ENCODE measurements at regions not wholly inside any gene's neighbourhood (a gene's known extent, or its start where the extent isn't known, plus 50 kb on each side); places are given as distances from the start of the nearest gene placed in this dataset.
"Not testable (repeated sequence)": the region's sequence is repeated elsewhere in the genome, so short reads cannot be mapped to it uniquely, and the experiment has no call there.

DNA sequence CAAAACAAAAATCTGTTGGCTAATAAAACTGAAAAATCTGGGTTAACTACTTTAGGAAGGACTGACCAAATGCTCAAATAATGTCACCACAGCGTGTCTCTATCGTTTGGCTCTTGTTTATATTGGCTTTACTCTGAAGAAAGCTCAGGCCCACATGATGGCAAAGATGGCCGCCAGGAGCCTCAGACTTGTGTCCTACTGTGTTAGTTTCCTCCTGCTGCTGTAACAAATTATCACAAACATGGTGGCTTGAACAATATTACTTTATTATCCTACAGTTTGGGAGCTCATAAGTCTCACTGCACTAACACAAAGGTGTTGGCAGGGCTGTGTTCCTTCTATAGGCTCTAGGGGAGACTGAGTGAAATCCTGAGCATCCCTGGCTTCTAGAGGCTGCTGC is 303.0 kb downstream of the DAD1 start:
- DNase-seq, result no peak

DNA sequence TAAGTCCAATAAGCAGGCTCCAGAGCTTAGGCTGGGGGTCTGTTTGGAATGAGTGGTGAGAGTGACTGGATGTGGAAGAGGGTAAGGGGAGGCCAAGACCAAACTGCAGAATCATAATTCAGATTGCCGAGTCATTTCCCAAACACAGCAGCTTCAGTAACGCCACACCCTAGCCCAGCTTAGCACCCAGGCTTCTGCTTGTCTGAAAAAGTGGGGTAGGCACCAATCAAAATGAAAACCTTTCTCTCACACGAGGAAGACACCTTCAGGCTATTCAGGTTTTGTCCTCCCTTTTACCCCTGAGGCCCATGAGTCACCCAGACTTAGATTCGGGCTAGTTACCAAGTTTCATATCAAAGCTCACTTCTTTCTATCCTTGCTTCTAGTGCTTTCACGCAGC is 306.1 kb downstream of the DAD1 start:
- DNase-seq, result no peak

- DNase-seq, result no peak
These were observed 306.6 kb downstream of the DAD1 start for GRCh38 chr14:22282417-22282816.

- not testable (repeated sequence) for DNase-seq
These were observed 307.6 kb downstream of the DAD1 start for GRCh38 chr14:22281447-22281874.

DNA sequence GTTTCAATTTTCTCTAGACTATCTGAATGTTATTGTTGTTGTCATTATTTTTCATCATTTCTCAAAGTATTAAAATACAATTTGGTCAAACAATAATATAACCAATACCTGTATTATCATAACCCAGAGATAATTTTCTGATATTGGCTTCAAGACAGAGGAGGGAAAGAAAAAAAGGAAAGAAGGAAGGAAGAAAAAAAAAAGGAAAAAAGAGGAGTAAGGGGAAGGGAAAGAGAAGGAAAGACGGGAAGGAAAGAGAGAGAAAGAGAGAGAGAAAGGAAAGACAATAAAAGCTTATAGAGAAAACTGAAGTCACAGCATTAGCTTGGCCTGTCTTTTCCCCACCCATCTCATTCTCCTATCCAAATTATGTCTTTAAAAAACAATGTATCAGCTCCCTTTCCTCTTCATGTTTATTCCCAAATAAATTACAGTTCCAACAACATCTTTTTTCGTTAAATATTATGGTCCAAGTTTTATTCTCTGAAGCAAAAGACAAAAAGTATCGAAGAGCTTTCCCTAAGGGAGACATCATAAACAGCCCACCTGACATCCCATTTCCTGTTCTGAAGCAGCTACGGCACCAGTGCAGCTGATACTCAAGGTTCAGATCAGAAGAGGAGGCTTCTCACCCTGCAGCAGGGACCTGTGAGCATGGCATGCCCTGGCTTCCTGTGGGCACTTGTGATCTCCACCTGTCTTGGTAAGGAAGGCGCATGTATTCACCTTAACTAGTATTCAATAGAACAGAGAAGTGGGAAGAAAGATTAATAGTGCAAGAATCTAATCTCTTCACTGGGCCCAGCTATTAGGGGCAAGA is 308.3 kb downstream of the DAD1 start:
- DNase-seq, result no peak

- no peak for DNase-seq
These were observed 311.9 kb downstream of the DAD1 start for GRCh38 chr14:22276913-22277816.

DNA sequence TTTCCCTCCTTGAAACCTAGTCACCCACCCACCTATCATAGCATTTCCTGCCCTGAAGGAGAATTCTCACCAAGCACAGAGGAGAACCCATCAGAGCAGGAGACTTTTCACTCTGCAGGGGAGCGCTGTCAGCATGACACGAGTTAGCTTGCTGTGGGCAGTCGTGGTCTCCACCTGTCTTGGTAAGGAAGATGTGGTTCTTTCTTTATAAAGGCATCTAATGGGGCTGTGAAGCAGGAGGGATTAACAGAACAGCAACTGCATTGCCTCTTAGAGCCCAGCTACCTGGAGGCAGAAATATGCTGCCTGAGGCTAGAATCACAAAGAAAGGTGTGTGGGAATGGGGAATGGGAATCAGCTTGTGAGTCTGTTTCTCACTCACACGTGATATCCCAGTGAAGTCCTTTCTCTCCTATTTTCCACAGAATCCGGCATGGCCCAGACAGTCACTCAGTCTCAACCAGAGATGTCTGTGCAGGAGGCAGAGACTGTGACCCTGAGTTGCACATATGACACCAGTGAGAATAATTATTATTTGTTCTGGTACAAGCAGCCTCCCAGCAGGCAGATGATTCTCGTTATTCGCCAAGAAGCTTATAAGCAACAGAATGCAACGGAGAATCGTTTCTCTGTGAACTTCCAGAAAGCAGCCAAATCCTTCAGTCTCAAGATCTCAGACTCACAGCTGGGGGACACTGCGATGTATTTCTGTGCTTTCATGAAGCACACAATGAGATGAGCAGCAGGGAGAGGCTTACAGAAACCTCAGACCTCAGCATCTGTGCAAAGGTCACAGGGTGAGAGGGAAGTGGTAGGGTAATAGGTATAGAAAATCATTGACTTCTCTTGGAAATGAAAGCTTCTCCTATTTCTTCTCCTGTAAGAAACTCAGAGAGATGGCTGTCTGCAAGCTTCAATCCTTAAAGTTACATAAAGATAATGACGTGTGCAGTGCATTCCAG is 316.9 kb downstream of the DAD1 start:
- no peak for DNase-seq

GRCh38 chr14:22268875-22269274 is 320.1 kb downstream of the DAD1 start:
- DNase-seq, result no peak

GRCh38 chr14:22266683-22267082 is 322.3 kb downstream of the DAD1 start:
- DNase-seq, result no peak

DNA sequence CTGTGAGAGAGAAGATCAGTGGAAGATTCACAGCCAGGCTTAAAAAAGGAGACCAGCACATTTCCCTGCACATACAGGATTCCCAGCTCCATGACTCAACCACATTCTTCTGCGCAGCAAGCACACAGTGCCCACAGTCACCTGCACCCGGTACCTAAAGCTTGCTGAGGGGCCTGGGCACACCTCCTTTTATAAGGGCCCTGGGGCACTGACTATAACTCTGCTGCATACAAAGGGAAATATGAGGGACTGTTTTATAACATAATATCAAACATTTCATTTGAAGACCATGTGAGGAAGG is 322.9 kb downstream of the DAD1 start:
- no peak for DNase-seq

GRCh38 chr14:22265319-22266141 is 323.5 kb downstream of the DAD1 start:
- no peak for DNase-seq

DNA sequence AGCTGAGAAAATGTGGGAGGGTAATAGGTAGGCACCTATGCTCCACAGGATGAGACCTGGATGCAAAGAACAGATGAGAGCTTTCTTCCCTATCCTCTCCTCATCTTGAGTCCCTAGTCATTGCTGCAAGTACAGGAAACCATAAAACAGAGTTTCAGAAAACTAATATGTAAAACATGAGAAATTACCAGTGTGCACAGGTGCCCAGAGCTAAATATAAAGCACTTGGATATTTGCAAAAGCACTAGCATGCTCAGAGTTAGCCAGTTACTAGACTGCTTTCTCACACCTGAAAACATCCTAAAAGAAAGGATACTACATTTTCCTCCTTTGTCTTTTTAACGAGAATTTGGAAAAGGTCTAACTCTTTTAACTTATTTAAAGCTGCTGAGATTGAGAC is 324.3 kb downstream of the DAD1 start:
- DNase-seq, result no peak

- no peak for DNase-seq
These were observed 325.1 kb downstream of the DAD1 start for GRCh38 chr14:22263961-22264360.

DNA sequence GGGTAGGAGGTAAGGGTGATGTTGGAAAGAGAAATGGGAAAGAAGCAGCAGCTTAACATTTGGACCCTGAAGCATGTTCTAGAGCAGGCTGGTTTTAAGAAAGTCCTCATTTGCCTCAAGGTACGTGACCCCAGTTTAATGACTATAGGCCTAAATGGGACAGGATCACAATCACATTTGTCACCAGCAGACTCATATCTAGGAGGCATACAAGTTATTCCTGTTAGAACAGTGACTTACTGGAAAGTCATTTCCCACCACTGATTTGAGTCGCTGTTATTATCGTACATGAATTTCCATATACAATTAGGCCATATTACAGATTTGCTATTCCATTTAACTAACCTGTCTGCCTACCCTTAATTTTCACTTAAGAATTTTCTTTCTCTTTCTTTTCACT is 326.1 kb downstream of the DAD1 start:
- no peak for DNase-seq

DNA sequence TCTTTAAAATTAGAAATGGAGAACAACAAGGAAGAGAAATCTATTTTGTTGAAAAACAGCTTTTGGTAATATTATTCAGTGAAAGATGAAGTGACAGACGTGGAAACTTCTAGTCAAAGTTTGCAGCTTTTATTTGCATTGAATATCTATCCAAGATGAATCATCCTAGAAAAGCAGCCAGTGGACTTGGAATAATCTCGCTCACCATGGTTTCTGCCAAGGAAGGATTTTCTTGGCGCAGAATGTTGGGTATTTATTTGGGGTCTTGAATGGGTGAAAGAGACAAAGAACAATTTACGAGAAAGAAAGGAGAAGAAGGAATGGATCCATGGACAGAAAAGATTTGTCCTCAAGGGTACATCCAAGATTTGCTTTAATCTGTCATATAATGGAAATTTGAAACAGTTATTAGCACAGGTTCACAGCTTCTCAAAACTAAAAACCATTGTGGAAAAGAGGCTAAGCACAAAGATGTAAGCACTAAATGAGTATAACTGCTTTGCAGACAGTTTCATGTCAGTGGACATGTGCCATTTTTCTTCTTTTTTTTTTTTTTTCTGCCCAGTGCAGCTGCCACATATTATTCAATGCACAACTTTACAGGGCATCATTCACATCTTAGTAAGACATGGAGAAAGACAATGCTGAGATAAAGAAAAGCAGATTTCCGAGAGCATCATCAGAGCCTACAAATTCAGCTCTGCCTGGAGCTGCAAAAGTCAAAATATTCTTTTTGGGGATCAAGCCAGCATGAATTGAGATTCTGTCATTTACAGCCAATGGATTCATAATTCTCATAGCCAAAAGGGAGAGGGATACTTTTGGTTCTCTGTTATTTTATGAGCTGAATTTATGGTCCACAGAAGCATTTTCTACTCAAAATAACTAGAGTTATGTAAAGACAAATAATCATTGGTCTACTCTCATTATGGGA is 333.7 kb downstream of the DAD1 start:
- DNase-seq, result no peak

- no peak for DNase-seq
These were observed 336.3 kb downstream of the DAD1 start for GRCh38 chr14:22252686-22253085.

GRCh38 chr14:22251090-22251489 is 337.9 kb downstream of the DAD1 start:
- no peak for DNase-seq

DNA sequence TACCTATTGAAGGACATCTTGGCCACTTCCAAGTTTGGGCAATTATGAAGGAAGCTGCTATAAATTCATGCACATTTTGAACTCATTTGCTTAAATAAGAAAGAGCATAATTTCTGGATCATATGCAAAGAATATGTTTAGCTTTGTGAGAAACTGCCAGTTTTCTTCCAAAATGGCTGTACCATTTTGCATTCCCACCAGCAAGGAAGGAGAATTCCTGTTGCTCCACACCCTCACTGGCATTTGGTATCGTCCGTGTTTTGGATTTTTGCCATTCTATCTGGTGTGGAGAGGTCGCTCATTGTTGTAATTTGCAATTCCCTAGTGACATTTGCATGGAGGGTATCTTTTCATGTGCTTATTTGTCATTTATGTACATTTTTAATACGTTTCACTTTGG is 339.3 kb downstream of the DAD1 start:
- no peak for DNase-seq

DNA sequence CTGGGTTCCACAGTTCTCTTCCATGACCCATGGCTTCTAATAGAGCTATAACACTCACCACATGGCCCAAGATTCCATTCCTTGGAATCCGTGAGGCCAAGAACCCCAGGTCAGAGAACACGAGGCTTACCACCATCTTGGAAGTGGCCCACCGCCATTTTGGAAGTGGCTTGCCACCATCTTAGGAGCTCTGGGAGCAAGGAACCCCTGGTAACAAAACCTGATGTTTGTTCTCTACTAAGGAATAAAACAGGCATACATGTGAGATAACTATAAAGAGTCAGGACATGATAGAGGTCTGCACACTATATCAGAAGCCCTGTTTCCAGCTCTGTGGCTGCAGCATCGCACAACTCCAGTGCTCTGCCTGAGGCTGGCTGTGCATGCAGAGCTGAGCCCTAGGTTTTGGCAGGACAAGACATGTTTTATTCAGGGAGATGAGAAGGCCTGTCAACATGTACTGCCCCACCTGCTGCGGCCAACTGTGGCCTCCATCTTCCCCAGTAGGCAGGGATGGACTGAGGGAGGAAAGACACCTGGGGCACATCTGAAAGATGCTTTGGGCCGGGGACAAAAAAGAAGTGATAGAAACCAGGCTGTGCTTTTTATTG is 344.9 kb downstream of the DAD1 start:
- no peak for DNase-seq

- not testable (repeated sequence) for DNase-seq
These were observed 350.7 kb downstream of the DAD1 start for GRCh38 chr14:22238320-22238719.

- no peak for DNase-seq
These were observed 355.6 kb downstream of the DAD1 start for GRCh38 chr14:22233377-22233776.
